OCI-LY7 (cell line): ENCODE measurements at regions not wholly inside any gene's neighbourhood (a gene's known extent, or its start where the extent isn't known, plus 50 kb on each side); places are given as distances from the start of the nearest gene placed in this dataset.

Source experiments
- EZH2phosphoT487 ChIP-seq: fragments of 200-600 bp; sonication (generic); IDR thresholded peaks from 2 replicates; pipeline ENCODE4 v1.6.1; 2018; ENCODE audit warnings: low read depth, borderline replicate concordance, mild to moderate bottlenecking, mixed run types, antibody characterized with exemption, low read length, moderate library complexity, mixed read lengths
- TF ChIP-seq, protein P1 (sequence below): fragments of 200-600 bp; sonication (generic); conservative IDR thresholded peaks from 2 replicates; pipeline ENCODE4 v1.5.1; 2014; ENCODE audit warnings: mild to moderate bottlenecking, antibody characterized with exemption, low read length, moderate library complexity, mixed read lengths

DNA sequence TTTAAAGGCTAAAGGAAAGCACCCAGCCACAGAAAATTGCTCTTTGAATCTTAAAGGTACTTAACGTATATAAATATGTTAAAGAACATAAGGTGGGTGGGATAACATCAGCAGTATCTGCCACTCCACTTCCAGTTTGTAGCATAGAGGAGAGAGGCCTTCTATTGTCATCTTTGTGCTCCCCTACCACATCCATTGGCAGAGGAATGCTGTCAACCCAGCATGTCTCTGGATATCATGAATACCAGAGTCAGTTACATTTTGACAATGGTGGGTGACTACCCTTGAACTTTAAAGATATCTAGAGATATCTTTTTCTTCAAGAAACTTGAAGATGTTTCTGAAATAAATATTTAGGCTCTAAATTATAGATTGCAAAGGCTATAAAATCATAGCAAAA lies 283.2 kb upstream of the LRRC7 start:
- TF ChIP-seq, protein P1, sequence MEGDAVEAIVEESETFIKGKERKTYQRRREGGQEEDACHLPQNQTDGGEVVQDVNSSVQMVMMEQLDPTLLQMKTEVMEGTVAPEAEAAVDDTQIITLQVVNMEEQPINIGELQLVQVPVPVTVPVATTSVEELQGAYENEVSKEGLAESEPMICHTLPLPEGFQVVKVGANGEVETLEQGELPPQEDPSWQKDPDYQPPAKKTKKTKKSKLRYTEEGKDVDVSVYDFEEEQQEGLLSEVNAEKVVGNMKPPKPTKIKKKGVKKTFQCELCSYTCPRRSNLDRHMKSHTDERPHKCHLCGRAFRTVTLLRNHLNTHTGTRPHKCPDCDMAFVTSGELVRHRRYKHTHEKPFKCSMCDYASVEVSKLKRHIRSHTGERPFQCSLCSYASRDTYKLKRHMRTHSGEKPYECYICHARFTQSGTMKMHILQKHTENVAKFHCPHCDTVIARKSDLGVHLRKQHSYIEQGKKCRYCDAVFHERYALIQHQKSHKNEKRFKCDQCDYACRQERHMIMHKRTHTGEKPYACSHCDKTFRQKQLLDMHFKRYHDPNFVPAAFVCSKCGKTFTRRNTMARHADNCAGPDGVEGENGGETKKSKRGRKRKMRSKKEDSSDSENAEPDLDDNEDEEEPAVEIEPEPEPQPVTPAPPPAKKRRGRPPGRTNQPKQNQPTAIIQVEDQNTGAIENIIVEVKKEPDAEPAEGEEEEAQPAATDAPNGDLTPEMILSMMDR: no peak
- no peak for TF ChIP-seq EZH2phosphoT487
